ENCODE measurements at regions not wholly inside any gene's neighbourhood (a gene's known extent, or its start where the extent isn't known, plus 50 kb on each side); places are given as distances from the start of the nearest gene placed in this dataset.

DNA sequence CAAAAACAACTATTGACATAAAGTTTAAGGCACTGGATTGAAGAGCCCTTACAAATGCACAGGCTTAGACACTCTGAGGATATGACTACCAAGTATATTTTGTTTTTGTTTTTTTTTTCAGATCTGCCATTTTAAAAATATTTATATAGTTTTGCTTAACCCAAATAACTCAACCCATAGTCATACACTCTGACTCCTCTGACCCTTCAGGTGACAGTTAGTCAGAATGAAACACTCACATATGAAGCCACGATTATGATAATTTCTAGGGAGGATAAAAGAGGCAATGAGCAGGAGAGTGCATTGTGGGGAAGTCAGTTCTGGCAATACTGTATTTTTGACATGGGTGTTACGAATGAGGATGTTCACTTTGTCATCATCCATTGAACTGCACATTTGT is 774.7 kb downstream of the MECOM start:
- no peak for DNase-seq (ENCODE audit: low read depth)

DNA sequence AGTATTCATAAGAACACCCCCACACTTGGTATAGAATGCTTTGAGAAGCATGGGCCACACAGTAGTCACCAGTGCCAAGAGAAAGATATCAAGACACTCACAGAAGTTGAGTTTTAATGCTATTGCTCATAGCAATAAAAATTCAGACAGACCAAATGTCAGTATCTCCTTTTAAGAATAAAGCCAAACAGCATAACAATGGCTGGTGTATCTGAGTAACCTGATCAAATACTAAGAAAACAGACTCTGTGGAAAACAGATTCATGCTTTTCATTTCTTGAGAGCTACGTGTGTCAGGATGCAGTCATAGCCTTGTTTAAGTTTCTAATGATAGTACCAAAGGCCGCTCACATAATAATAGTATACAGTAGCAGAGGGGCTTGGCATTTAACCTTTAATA is 778.5 kb downstream of the MECOM start:
- peak; percentile 74 for DNase-seq (ENCODE audit: low read depth)

DNA sequence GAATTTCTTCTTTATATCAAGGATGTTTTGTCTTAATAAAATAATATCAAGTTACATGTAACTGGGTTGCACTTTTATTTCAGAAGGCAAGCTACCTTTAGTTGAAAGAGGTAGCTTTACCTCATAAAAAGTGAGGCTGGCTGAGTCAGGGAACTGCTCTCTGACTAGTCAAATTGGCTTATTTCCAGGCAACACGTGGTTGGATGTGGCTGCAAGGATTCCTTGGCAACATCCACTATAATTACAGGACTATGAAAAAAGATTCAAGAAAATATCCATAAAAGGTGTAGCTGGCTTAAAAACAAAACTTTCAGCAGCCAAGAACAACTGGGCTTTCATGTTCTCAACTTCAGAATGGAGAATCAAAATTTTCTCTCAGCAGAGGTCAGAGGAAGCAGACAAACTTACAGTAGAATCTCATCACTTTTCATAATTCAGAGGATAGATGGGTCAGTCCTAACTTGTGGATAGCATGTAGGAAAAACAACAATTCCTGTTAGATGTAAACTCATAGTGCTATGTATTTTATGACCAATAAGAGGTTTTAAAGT is 779.1 kb downstream of the MECOM start:
- peak; percentile 67 for DNase-seq (ENCODE audit: low read depth)

DNA sequence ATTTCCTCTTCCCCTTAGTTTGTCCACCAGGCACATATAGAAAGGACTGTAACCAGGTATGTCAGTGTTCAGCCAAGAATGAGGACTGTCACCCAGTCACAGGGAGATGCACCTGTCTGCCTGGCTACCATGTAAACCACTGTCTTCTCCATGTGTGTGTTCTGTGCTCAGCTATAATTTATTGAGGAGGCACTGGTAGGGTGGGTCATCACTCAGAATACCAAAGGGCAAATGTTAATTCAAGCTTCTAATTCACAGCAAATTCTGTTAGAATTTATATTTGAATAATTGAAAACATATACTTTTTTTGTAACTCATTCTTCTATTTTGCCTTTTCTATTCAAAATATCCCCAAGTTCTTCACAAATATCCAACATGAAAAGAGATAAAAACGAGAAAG is 780.4 kb downstream of the MECOM start:
- DNase-seq (ENCODE audit: low read depth) = no peak

DNA sequence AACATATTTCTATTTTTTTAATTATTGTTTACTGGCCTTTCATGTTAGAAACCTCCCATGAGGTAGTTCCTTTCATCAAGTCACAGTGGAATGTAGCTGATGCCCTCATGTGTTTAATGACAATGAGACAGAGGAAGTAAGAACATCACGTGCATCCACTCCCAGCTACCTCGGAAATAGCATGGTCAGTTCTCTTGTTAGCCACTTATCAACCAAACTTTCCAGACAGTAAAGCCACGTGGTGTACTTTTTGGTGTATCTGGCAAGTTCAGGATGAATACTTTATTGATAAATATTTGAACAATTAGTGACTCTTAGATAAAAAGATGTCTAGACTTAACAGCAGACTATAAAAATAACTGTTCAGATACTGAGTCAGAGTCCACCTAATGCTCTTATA is 781.7 kb downstream of the MECOM start:
- no peak for DNase-seq (ENCODE audit: low read depth)

DNA sequence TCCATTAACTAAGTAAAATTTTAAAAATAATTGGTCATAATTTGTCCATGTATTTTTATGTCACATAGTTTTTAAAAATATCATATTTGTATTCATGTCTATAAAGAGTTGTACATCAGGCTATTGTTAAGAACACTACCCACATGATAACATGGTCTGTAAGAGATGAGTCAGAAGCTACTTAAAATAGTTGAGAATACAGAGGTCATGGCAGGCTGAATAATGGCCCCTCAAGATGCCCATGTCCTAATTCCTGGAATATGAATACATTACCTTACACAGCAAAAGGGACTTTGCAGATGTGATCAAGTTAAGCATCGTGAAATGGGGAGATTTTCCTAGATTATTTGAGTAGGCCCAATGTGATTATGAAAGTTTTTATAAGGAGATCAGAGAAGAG is 782.9 kb upstream of the GOLIM4 start:
- peak; percentile 23 for DNase-seq (ENCODE audit: low read depth)

DNA sequence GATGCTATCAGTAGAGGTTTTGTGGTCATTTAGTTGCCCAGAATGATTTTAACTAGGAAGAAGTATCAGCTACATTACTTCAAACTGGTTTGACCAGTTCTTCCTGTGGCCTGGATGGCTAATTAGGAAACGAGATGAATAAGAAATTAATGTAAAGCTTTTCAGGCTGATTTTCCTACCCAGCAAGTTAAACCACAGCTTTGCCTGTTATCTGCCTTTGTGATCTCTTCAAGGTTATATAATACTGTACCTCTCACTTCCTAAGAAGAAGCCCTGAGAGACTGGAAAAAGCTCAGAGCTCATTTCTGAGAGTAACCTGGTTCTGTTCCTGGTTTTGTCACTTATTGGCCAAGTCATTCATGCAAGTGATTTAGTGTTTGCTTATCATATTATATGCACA is 782.2 kb upstream of the GOLIM4 start:
- no peak for DNase-seq (ENCODE audit: low read depth)

DNA sequence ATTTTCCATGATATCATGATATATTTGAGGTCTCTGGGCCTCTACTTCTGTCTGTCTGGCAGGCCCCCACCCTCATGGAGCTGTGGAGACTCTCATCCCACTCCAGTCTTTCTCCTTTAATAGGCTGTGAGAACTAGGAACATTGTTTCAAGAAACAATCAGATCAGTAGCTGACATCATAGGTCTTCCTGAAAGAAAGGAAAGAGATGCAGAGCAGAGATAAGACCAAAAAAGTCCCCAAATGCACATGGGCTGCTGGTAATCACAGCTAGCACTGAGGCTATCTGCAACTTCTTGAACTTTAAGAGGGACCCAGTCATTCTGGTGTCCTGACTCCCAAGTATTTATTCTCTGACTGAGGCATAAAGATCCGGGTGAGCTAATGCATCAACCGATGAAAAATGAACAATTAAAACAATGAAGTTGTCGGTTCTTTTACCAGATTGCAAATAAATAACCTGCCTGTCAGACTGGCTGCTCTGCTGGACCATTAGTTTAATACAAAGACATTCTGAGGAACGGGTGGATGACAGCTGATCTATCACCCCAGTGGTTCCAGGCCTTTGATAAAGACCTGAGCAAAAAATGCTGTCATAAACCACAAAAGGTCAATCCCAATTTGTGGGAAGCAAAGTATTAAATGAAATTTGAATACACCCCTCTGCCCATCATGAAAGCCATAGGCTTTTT is 780.8 kb upstream of the GOLIM4 start:
- DNase-seq (ENCODE audit: low read depth) = no peak

DNA sequence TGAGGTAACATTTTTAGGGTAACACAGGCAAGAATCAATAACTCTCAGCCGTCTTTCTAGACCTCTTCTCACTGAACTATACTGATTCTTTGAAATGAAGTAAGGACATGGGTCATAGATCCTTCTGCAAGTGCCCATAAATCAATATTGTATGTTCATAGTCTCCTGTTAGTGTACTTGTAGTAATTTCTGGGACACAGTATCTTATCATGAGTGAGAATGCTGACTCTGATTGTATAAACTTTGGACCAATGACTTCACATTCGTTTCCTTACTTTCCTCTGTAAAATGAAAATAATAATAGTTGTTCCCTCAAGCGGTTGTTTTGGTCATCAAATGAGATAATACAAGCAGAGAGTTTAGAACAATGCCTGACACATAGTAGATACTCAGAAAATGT is 777.1 kb upstream of the GOLIM4 start:
- DNase-seq (ENCODE audit: low read depth) = no peak

DNA sequence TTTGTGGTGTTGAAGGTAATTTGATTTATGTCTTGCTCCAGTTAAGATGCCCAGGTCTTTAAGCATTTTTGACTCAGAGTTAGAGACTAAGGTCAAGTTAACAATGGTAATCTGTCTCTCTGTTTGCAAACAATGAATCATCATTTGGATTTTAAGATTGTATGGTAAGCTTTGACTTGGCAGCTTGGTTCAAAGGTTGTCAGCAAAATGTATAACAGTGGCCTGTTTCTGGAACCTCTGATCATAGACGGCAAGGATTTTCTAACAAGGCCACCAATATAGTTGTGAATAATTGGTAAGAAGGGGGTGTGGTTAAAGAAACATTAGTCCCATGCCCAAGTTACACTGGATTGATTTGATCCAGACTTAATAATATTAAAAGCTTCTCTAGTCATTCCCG is 775.2 kb upstream of the GOLIM4 start:
- no peak for DNase-seq (ENCODE audit: low read depth)

DNA sequence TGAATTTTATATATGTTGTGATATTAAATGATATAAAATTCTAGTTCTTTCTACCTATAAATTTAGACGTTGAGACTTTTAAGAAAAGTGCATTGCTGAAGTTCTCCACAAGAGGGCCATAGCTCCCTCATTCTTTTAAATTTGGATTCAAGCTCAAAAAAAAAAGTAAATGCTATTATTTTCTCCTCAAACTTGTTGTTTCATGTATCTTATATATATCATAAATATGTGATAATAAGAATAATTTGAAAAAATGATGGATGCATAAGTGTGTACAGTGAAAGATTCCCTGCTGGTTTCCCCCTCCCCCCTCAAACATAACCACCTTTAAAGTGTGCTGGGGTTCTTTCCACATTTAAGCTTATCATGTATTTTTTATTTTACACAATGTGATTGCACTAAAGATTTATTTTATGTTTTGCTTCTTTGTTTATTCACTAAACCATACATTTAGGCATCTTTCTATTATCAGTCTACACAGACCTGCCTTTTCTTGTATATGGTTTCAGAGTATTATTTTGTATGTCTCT is 769.4 kb upstream of the GOLIM4 start:
- no peak for DNase-seq (ENCODE audit: low read depth)

DNA sequence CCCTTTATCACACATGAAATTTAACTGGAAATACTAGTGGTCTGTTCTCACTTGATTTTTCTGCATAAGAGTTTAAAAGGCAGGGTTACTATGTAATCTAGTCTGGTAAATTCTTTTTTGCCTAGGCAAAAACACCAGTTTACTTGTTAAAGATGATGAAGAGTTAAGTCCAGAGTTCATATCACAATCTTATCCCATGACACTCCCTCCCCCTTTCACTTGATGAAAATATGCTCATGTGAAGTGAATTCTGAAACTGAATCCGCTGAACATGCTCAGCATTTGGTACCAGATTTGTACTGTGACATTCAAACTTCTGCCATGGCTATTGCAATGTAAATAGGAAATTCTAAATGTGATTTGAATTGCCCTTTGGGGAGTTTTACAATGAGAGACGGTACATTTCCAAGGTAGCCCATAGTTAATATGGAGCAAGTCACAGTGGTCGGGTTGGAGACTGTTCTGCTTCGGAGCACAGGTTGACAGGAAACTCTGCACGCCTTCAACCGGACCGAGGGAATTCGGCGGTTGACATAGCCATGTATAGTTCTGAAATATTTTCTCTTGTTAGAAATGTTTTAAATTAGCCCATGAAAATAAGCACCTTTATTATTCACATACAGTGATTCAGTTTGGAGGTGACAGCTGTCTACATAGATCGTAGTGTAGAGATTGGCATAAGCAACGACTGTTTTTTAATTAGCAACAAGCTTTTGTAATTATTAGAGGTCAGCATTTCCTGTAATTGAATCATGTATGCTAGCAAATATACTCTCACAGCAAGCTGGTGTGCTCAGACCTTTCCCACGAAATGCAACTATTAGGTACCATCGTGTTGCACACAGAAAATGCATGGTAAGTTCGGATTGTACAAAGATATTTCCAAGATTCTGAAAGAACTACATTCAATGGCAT is 768.6 kb upstream of the GOLIM4 start:
- no peak for DNase-seq (ENCODE audit: low read depth)

DNA sequence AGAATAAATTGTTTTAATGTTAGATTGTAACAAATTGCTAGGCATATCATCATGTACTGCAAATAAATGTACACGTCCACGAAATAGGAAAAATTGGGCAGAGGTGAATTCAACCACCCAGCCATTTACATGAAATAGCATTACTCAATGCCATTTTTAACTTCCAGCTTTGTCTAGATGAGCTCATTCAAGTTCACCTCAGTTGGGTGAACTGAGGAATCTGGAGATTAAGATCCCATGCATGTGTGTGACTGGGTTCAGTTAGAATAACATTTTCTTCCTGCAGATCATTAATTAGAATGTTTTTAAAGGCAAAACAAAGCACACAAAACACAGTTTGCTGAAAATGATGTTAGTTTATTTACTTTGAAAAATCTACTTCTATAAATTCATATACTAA is 767.8 kb upstream of the GOLIM4 start:
- DNase-seq (ENCODE audit: low read depth) = no peak

DNA sequence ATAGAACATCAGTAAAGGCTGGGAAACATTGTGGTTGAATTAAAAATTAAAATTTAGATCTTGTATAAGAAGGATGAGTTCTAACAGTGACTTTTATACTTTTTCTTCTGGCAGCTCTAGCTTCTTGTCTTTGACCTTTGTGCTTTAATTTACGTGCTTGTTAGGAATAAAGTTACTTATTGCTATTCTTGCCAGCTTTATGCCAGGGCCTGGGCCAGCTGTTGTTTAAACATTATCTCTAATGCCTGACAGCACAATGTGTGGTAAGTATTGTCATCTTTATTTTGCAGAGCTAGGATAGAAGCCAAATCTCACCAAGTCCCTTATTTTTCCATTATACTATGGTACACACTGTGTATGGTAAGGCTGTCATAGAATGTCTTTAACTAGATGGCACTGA is 766.7 kb upstream of the GOLIM4 start:
- DNase-seq (ENCODE audit: low read depth) = no peak

DNA sequence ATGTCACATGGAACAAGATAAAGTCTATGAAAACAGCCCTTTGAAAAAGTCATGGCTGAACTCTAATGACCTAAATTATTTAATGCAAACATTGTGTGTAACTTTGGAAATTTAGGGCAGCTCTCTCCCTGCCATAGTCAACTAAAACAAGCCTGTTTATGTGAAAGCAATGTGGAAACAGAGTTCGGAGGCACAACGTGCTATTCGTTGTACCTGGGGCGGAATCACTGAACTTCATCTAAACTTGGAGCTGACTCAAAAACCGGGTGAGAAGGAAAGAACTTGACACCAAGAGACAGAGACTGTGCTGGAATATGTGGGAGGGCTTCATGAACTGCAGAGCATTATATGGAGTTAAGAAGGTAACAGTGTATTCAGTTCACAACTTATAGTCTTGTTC is 764.9 kb upstream of the GOLIM4 start:
- no peak for DNase-seq (ENCODE audit: low read depth)

DNA sequence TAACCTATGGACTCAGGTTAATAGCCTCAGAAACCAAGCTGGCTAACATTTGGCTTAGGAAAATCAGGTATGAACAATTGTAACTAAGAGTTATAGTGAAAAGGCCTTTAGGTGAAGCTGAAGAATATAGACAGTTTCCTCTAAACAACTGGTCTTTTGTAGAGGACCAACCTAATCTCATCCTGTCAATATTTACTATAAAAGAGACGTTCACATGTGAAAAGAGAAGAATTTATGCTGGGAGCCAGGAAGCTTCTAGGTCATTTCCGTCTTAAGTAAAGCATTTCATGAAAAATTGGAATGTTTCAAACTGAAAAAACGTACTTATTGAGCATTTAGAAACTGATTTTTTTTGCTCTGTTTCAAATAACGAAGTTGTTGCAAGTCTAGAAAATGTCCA is 764.3 kb upstream of the GOLIM4 start:
- no peak for DNase-seq (ENCODE audit: low read depth)

DNA sequence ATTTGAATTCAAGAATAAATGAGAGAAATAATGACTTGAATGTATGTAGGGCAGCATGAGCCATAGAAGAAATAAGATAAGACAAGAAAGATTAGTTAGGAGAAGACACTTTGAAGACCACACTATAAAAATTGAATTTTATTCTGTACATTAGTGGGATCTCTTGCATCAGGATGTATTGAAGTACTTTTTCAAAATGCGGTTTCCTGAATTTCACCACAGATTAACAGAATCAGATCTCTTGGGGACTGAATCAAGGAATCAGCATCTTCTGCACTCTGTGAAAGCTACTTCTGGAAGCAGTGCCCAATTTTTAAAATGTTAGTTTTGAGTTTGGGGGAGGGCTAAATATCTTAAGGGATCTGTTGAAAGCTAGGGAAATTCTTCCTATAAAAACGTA is 763.9 kb upstream of the GOLIM4 start:
- no peak for DNase-seq (ENCODE audit: low read depth)

DNA sequence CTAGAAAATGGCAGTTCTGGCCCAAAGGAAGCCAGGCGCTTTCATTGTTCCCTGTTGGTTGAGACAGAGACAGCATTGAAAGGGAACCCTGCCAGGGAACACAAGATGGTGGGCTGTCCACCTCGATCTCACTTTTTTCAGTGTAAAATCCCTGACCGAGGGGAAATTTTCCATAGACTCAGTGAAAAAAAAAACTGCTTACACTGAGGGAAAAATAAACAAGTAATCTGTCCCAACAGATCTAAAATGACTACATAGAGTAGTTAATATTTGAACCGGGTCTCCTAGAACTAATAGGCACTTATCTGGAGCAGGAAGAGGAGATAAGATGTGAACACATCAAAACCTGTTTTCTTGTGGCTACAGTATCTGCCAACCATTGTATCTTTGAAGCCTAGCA is 763.4 kb upstream of the GOLIM4 start:
- DNase-seq (ENCODE audit: low read depth) = no peak

DNA sequence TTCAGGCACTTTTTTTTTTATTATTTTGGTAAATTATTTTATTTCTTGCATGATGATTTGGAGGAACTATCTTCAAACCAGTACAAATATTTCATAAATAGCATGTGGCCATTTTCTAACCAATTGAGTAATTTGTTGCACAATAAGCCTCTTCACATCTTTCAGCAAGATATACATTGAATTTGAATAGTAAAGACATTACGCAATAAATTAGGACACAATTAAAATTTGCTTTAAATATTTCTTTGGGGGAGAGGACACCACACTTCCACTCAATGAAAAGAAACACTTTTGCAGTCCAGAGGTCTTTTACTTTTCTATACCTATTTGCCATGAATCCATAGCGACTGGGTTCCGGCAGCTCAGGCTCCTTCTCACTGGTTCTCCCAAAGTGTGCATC is 762.6 kb upstream of the GOLIM4 start:
- DNase-seq (ENCODE audit: low read depth) = no peak

DNA sequence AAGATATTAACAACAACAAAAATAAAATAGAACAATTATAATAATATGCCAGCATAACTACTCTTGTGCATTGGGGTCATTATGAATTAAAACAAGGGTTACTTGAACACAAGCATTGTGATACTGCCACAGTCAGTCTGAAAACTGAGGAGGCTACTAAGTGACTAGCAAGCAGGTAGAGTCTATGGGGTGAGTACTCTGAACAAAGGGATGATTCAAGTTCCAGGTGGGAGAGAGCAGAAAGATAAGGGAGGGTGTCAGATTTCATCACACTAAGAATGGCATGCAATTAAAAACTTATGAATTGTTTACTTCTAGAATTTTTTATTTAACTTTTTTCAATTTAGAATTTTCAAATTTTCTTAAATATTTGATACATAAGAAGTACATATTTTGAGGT is 754.4 kb upstream of the GOLIM4 start:
- no peak for DNase-seq (ENCODE audit: low read depth)

DNA sequence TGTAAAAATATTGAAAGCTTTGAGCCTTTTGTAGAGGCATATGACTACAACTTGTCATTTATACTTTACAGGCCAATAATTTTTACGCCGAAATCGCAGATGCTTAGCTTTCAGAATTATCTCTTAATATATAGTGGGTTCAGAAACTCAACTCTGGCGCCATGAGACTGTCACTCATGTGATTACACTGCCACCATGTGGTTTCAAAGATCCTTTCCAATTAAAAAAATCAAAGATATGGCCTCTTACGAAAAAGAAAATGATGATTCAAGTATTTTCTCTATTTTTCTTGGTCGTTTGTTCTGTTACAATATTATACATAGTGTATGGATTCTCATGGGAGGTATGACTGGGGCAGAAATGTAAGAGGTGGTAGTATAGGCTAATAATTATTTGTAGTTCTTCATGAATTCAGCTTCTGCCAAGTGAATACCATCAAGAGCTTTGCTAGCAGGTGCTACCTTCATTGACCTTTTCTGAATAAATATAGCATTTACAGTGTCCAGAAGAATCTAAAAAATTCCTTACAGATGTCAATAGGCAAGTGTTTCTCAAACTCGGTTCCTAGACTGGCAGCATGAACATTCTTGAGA is 751.7 kb upstream of the GOLIM4 start:
- DNase-seq (ENCODE audit: low read depth) = peak; percentile 23

DNA sequence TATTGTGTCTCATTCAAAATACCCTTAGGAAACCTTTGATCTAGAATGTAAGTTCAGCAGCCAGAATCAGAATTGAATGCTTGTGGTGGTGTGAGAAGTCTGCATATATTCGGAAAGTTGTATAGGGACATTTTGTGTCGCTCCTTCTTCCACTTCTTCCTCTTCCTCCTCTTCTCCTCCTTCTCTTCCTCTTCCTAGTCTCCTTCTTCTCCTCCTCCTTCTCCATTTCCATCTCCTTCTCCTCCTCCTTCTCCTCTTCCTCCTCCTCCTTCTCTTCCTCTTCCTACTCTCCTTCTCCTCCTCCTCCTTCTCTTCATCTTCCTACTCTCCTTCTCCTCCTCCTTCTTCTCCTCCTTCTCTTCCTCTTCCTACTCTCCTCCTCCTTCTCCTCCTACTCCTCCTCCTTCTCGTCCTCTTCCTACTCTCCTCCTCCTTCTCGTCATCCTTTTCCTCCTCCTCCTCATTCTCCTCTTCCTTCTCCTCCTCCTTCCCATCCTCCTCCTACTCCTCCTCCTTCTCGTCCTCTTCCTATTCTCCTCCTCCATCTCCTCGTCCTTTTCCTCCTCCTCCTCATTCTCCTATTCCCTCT is 749.3 kb upstream of the GOLIM4 start:
- no peak for DNase-seq (ENCODE audit: low read depth)

Measured in HS-5 (cell line).